HG03108 (cell line): ENCODE measurements at regions not wholly inside any gene's neighbourhood (a gene's known extent, or its start where the extent isn't known, plus 50 kb on each side); places are given as distances from the start of the nearest gene placed in this dataset.
A peak's percentile ranks its signal among the peaks of the same experiment; 100 is the strongest.
"Not testable (repeated sequence)": the region's sequence is repeated elsewhere in the genome, so short reads cannot be mapped to it uniquely, and the experiment has no call there.

Source experiments
- ATAC-seq: cut with Tn5 transposase; IDR thresholded peaks from one replicate; pipeline ENCODE4 v1.9.1; 2021; ENCODE audit warnings: moderate library complexity; ENCODE audit not compliant: unreplicated experiment

- no peak for ATAC-seq
Observed at GRCh38 chr9:31390403-31391025, 993.9 kb upstream of the ACO1 start.

GRCh38 chr9:31393240-31393639 lies 991.2 kb upstream of the ACO1 start:
- no peak for ATAC-seq

GRCh38 chr9:31394015-31394473 lies 990.4 kb upstream of the ACO1 start:
- no peak for ATAC-seq

- no peak for ATAC-seq
Observed at GRCh38 chr9:31412081-31412480, 972.4 kb upstream of the ACO1 start.

GRCh38 chr9:31415164-31415563 lies 969.3 kb upstream of the ACO1 start:
- ATAC-seq, result no peak

- ATAC-seq, result no peak
Observed at GRCh38 chr9:31418419-31418818, 966.0 kb upstream of the ACO1 start.

GRCh38 chr9:31443630-31444457 lies 940.6 kb upstream of the ACO1 start:
- ATAC-seq, result not testable (repeated sequence)

- no peak for ATAC-seq
Observed at GRCh38 chr9:31445357-31445756, 939.1 kb upstream of the ACO1 start.

GRCh38 chr9:31445960-31446359 lies 938.5 kb upstream of the ACO1 start:
- ATAC-seq, result no peak

GRCh38 chr9:31467075-31467474 lies 917.4 kb upstream of the ACO1 start:
- ATAC-seq, result no peak

- ATAC-seq, result no peak
Observed at GRCh38 chr9:31470051-31470450, 914.4 kb upstream of the ACO1 start.

- no peak for ATAC-seq
Observed at GRCh38 chr9:31471010-31471409, 913.4 kb upstream of the ACO1 start.

GRCh38 chr9:31486630-31487029 lies 897.8 kb upstream of the ACO1 start:
- ATAC-seq, result no peak

- ATAC-seq, result no peak
Observed at GRCh38 chr9:31490551-31491106, 893.8 kb upstream of the ACO1 start.

GRCh38 chr9:31492229-31492628 lies 892.2 kb upstream of the ACO1 start:
- no peak for ATAC-seq

GRCh38 chr9:31500422-31500821 lies 884.0 kb upstream of the ACO1 start:
- no peak for ATAC-seq

- ATAC-seq, result no peak
Observed at GRCh38 chr9:31519011-31519410, 865.4 kb upstream of the ACO1 start.

GRCh38 chr9:31519424-31519823 lies 865.0 kb upstream of the ACO1 start:
- ATAC-seq, result no peak

GRCh38 chr9:31519826-31520225 lies 864.6 kb upstream of the ACO1 start:
- no peak for ATAC-seq

GRCh38 chr9:31520301-31521085 lies 864.0 kb upstream of the ACO1 start:
- peak; percentile 67 for ATAC-seq

GRCh38 chr9:31535651-31536050 lies 848.8 kb upstream of the ACO1 start:
- no peak for ATAC-seq
